ENCODE measurements at regions not wholly inside any gene's neighbourhood (a gene's known extent, or its start where the extent isn't known, plus 50 kb on each side); places are given as distances from the start of the nearest gene placed in this dataset.

GRCh38 chr5:109267283-109267682, 142.5 kb downstream of the PJA2 start:
- H3K27me3 ChIP-seq (ENCODE audit: insufficient read depth): no peaks in the 10 kb centered on the region
- no peak overlapping the region for H3K27ac ChIP-seq (ENCODE audit: low read depth)
- Mint-ChIP-seq H3K27ac (no peak overlapping the region), H3K4me3 (no peak overlapping the region), H3K4me1 (no peaks in the 10 kb centered on the region), H3K27me3 (ENCODE audit: insufficient read depth, low read depth, poor library complexity) (peaks cover 2% of the 10 kb centered on the region), H3K9me3 (peaks cover 6% of the 10 kb centered on the region; the same call in 2 of the 3 replicates), H3K36me3 (ENCODE audit: low read depth) (no peaks in the 10 kb centered on the region)
- H2AFZ ChIP-seq: no peak overlapping the region
- H3F3A ChIP-seq (replicated peaks; ENCODE audit: low read depth): no peaks in the 10 kb centered on the region
- no peaks in the 10 kb centered on the region for H3K79me2 ChIP-seq (replicated peaks; ENCODE audit: insufficient read depth)
- H3K9me2 ChIP-seq (ENCODE audit: insufficient read depth): no peaks in the 10 kb centered on the region; the same call in 1 of the 2 replicates
- TF ChIP-seq STAT1 (IDR thresholded peaks at IDR 0.05; ENCODE audit: unreplicated experiment) (no peak), EZH2 (IDR thresholded peaks at IDR 0.05; ENCODE audit: low read depth, unreplicated experiment) (no peak), ETS1 (IDR thresholded peaks at IDR 0.05) (no peak), REST (IDR thresholded peaks at IDR 0.05; ENCODE audit: unreplicated experiment) (no peak), ZNF331 (CRISPR knock-in tag; IDR thresholded peaks at IDR 0.05; ENCODE audit: low read depth) (no peak), EZH2phosphoT487 (IDR thresholded peaks at IDR 0.05; ENCODE audit: unreplicated experiment) (no peak), CTCF (conservative IDR thresholded peaks at IDR 0.05; ENCODE audit: low read depth in 2 of 2) (no peak), ZNF462 (CRISPR knock-in tag; IDR thresholded peaks at IDR 0.05) (no peak), POLR2AphosphoS5 (IDR thresholded peaks at IDR 0.05; ENCODE audit: low read depth) (no peak), NANOG (IDR thresholded peaks at IDR 0.05; ENCODE audit: borderline replicate concordance) (no peak), ZNF114 (CRISPR knock-in tag; IDR thresholded peaks at IDR 0.05) (no peak), JUNB (IDR thresholded peaks at IDR 0.05; ENCODE audit: unreplicated experiment) (no peak), CREB1 (CRISPR knock-in tag; IDR thresholded peaks at IDR 0.05; ENCODE audit: low read depth) (no peak)
- no peak overlapping the region for H3K4me3 ChIP-seq
- DNase-seq (ENCODE audit: low spot score) (no peak), ATAC-seq (no peak)
- H3K36me3 ChIP-seq (ENCODE audit: insufficient read depth): no peaks in the 10 kb centered on the region
- H3K4me1 ChIP-seq (ENCODE audit: insufficient read depth): no peaks in the 10 kb centered on the region
- H4K20me1 ChIP-seq (replicated peaks; ENCODE audit: insufficient read depth): no peaks in the 10 kb centered on the region
- no peak overlapping the region for H3K4me2 ChIP-seq

Measured in GM23338 (cell line).